Epithelial cell of prostate (primary cell): ENCODE measurements at regions not wholly inside any gene's neighbourhood (a gene's known extent, or its start where the extent isn't known, plus 50 kb on each side); places are given as distances from the start of the nearest gene placed in this dataset.
A peak's percentile ranks its signal among the peaks of the same experiment; 100 is the strongest.

Experiments used
- DNase-seq: peaks from one replicate; pipeline ENCODE4 v3.0.0-alpha.2; 2011; ENCODE audit warnings: low read depth, low spot score
- H3K27ac ChIP-seq: fragments of 450-650 bp; 2 replicates; pipeline ENCODE4 v1.5.1; 2017; ENCODE audit warnings: mild to moderate bottlenecking

GRCh38 chr5:143732402-143732801 is 79.6 kb upstream of the HMHB1 start:
- DNase-seq, result no peak
- no peak overlapping the region for H3K27ac ChIP-seq

GRCh38 chr5:143730112-143730801 is 81.7 kb upstream of the HMHB1 start:
- H3K27ac ChIP-seq, result no peak overlapping the region

GRCh38 chr5:143729334-143729946 is 82.5 kb upstream of the HMHB1 start:
- DNase-seq, result no peak
- no peak overlapping the region for H3K27ac ChIP-seq

More at GRCh38 chr5:143730112-143730801, 81.7 kb upstream of the HMHB1 start:
- DNase-seq, result no peak

GRCh38 chr5:143723159-143723558 is 88.8 kb upstream of the HMHB1 start:
- no peak for DNase-seq
- H3K27ac ChIP-seq, result no peak overlapping the region

- no peak overlapping the region for H3K27ac ChIP-seq
- DNase-seq, result no peak
Observed at GRCh38 chr5:143721925-143722324, 90.0 kb upstream of the HMHB1 start.

GRCh38 chr5:143720689-143721088 is 91.3 kb upstream of the HMHB1 start:
- no peak overlapping the region for H3K27ac ChIP-seq
- no peak for DNase-seq

- no peak for DNase-seq
- H3K27ac ChIP-seq, result no peak overlapping the region
Observed at GRCh38 chr5:143717400-143717799, 94.6 kb upstream of the HMHB1 start.

- no peak for DNase-seq
- no peak overlapping the region for H3K27ac ChIP-seq
Observed at GRCh38 chr5:143716881-143717280, 95.1 kb upstream of the HMHB1 start.

- DNase-seq, result no peak
- H3K27ac ChIP-seq, result no peak overlapping the region
Observed at GRCh38 chr5:143715616-143716015, 96.3 kb upstream of the HMHB1 start.

- DNase-seq, result no peak
Observed at GRCh38 chr5:143714629-143715028, 97.3 kb upstream of the HMHB1 start.

GRCh38 chr5:143713047-143714003 is 98.6 kb upstream of the HMHB1 start:
- H3K27ac ChIP-seq, result no peak overlapping the region
- no peak for DNase-seq

More at GRCh38 chr5:143714629-143715028, 97.3 kb upstream of the HMHB1 start:
- no peak overlapping the region for H3K27ac ChIP-seq

GRCh38 chr5:143708672-143709071 is 103.3 kb upstream of the HMHB1 start:
- no peak for DNase-seq
- H3K27ac ChIP-seq, result no peak overlapping the region

- DNase-seq, result no peak
- no peak overlapping the region for H3K27ac ChIP-seq
Observed at GRCh38 chr5:143707806-143708205, 104.2 kb upstream of the HMHB1 start.

GRCh38 chr5:143705381-143705780 is 106.6 kb upstream of the HMHB1 start:
- no peak for DNase-seq
- no peak overlapping the region for H3K27ac ChIP-seq

GRCh38 chr5:143703659-143704058 is 108.3 kb upstream of the HMHB1 start:
- no peak for DNase-seq
- no peak overlapping the region for H3K27ac ChIP-seq

GRCh38 chr5:143701493-143701892 is 110.5 kb upstream of the HMHB1 start:
- no peak overlapping the region for H3K27ac ChIP-seq
- DNase-seq, result no peak

GRCh38 chr5:143700994-143701393 is 111.0 kb upstream of the HMHB1 start:
- DNase-seq, result no peak

GRCh38 chr5:143699121-143699520 is 112.8 kb upstream of the HMHB1 start:
- no peak for DNase-seq
- no peak overlapping the region for H3K27ac ChIP-seq

More at GRCh38 chr5:143700994-143701393, 111.0 kb upstream of the HMHB1 start:
- H3K27ac ChIP-seq, result no peak overlapping the region

GRCh38 chr5:143698574-143698973 is 113.4 kb upstream of the HMHB1 start:
- no peak for DNase-seq
- H3K27ac ChIP-seq, result no peak overlapping the region

GRCh38 chr5:143696921-143697320 is 115.0 kb upstream of the HMHB1 start:
- H3K27ac ChIP-seq, result no peak overlapping the region
- DNase-seq, result peak; percentile 96

- H3K27ac ChIP-seq, result no peak overlapping the region
- DNase-seq, result no peak
Observed at GRCh38 chr5:143695941-143696340, 116.0 kb upstream of the HMHB1 start.
